ENCODE measurements at regions not wholly inside any gene's neighbourhood (a gene's known extent, or its start where the extent isn't known, plus 50 kb on each side); places are given as distances from the start of the nearest gene placed in this dataset.

DNA sequence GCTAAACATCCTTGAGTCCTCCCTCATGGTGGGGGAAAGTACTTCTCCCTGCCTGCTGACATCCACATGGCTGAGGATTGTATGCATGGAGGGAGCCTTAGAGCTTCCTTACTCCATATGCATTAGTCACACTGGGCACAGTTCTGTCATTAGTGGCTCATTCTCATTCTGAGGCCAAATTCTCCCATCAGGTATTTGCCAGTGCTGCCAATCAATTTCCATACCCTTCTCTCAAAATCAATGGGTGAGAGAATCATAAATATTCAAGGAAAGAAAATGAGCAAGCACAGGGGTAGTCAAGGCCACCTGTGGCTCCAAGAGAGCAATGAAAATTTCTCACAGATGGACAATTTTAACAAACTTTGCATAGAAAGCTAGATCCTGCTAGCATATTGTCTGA, 422.6 kb upstream of the SETBP1 start:
- TF ChIP-seq POLR2AphosphoS5 (IDR thresholded peaks at IDR 0.05; ENCODE audit: borderline replicate concordance, low read depth, low read length) (no peak), EZH2 (IDR thresholded peaks at IDR 0.05) (no peak)

Measured in SK-N-MC (cell line).